HG03108 (cell line): ENCODE measurements at regions not wholly inside any gene's neighbourhood (a gene's known extent, or its start where the extent isn't known, plus 50 kb on each side); places are given as distances from the start of the nearest gene placed in this dataset.

ENCODE experiments used
- ATAC-seq: cut with Tn5 transposase; IDR thresholded peaks from one replicate; pipeline ENCODE4 v1.9.1; 2021; ENCODE audit warnings: moderate library complexity; ENCODE audit not compliant: unreplicated experiment

DNA sequence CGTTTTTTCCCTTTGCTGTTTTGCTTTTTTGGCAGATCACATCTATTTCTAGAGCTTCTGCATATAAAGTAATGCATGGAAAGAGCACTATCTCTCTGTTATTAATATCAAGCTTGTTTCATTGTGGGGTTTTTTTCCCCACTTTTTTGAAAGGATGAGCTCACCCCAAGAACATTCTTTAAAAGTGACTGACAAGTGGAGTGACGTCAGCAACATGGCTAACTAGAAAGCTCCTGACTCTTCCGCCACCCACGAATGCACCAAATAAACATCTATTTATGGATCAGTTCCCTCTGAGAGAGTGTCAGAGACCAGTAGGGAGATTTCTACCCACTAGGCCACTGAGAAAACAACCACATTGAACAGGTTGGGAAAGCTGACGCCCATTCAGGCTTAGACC lies 445.4 kb downstream of the GALC start:
- no peak for ATAC-seq

DNA sequence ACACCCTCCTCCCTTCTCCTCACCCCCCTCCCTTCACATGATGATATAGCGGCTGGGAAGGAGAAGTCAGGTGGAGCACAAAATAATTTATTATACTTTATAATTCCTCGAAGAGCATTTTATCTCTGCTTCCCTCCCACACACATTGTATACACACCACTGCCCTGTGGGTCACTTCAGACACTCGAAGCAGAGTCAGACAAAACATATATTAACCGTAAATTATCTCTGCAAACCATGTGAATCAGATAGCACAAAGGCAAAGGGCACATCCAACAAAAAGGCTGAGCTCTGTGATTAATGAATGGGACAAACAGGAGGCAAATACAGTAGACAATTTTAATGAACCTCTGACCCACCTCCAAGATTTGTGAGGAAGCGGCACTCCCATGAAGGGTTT lies 450.7 kb downstream of the GALC start:
- no peak for ATAC-seq

DNA sequence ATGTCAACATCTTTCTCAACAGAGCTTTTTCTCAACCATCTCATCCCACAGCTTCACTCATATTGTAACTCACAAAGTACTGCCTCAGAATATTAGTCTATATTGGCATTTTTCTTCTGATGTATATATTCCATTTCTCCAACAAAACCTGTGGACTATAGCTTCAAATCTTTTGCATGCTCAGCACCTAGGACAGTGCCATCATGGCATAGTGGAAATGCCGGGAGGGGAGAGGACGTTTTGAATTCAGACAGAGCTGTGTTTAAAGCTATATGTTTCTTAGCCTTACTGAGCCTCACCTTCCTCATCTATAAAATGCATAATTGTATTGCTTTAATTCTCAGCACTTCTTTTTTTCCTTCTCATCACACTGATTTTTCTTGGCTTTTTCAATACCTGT lies 452.6 kb downstream of the GALC start:
- no peak for ATAC-seq

DNA sequence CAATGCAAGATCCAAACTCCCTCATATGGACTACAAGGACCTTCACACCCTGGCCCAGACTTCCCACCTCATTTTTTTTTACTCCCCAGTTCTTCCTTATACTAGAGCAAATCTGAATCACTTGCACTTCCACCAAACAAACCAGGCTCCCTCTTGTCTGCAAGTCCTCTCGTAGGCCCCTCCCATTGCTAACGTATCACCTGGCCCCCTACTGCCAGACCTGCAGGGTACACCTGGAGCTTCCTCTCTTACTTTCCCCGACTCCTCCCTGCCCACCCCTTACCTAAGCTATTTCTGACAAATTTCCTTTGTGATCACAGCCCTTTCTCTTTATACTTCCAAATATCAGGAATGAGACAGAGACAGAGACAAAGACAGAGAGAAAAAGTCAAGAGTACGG lies 463.9 kb downstream of the GALC start:
- ATAC-seq, result no peak

DNA sequence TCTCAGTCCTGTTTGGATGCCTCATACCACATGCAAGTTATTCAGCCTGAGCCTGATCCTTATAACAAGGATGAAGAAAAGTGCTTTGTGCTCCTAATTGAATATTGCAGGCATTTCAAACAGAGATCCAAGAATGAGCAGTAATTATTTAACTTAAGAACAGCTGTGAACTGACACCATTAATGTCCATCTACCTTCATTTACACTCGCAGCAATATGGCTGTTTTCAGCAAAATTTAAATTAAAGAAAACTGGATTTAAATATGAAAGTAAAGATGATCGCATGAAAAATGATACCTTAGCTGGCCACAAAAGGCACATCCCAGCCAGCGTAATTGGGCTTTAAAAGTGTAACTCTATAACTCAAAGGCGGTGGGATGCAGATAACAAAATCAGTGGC lies 466.3 kb downstream of the GALC start:
- no peak for ATAC-seq

DNA sequence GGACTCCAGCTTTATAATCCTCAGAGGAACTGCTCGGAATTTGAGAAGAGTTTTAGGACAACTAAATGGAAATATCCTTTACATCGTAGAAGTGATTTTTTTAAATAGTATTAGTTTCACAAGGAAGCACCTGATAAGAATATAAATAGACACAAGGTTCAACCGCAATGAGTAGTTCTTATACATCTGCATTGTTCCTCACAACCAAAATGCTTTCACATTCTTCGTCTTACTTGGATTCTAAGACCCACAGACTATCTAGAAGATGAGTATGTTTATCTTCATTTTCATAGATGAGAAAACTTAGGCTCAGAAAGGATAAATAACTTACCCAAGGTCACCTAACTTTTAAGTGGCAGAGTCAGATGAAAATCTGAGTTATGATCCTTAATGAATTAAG lies 469.0 kb downstream of the GALC start:
- ATAC-seq, result no peak

DNA sequence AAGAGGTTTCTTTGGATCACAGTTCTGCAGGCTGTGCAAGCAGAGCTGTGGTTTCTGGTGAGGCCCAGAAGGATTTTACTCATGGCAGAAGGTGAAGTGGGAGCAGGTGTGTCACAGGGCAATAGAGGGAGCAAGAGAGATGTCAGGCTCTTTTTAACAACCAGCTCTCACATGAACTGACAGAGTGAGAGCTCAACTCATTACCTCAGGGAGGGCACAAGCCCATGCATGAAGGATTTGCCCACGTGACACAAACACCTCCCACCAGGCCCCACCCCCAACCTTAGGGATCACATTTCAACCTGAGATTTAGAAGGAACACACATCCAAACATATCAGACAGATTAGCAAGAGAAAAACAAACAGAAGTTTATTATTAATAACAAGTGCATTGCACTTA lies 470.4 kb downstream of the GALC start:
- no peak for ATAC-seq

DNA sequence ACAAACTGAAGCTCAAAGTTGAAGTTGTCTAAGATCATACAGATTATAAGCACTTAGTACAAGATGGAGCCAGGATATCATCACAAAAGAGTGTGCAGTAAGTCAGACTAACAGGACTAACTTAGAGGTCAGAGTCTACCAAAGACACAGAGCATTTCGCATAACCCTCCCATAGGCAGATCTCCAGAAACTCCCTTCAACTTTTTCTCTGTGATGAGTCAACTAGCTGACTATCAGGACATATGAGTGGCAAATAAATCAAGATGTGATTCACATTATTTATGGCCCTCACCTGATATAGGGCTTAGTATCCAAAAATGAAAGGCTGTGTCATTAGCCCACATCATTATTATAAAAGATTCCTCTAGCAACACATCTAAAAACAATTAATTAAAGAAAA lies 484.6 kb downstream of the GALC start:
- no peak for ATAC-seq

DNA sequence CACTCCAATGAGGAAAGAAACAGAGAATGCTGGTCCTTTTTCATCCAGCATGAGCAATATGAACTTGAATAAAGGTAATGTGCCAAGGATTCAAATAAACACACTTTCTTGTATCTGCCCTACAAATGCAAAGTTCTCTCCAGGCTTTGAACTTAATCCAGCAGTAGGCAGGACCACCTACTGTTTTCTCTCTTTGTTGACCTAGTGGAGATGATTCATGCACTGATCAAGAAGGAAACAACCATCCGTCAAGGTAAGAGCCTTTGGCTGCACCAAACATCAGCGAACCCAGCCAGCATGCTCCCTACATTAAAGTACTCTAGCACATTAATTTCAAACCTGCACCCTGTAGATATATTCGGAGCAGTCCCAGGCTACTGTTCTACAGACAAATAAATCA lies 489.3 kb downstream of the GALC start:
- ATAC-seq, result no peak

DNA sequence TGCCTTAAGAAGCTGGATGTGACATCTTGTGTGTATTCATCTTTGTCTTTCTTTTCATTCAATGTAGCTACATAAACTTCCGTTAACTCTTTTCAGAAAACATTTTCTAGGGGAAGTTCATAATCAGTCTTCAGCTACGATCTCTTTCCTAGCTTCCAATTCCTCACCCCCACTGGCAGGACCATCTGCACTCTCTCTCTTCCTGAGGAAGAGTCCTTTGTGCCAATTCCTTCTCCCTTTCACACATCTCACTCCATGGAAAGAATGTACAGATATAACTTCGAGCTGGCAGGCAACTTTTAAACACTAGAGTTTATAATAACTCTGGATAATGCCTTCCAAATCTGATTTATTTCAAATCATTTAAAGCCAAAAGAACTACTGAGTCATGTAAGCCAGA lies 495.7 kb downstream of the GALC start:
- ATAC-seq, result no peak

DNA sequence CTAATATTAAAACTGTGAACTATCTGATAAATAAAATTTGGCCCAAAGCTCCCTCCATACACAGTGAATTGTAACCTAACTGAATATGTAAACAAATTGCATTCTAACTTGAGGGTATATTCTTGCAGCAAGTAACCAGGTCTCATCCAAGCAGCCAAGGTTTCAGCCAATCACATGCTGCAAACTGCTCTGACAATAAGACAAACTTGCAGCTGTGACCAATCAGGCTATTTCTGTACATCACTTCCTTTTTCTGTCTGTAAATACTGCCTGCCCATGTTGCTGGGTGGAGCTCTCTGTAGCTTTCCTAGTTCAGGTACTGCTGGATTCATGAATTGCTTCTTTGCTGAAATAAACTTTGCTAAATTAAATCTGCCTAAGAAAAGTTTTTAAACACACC lies 499.0 kb downstream of the GALC start:
- no peak for ATAC-seq

DNA sequence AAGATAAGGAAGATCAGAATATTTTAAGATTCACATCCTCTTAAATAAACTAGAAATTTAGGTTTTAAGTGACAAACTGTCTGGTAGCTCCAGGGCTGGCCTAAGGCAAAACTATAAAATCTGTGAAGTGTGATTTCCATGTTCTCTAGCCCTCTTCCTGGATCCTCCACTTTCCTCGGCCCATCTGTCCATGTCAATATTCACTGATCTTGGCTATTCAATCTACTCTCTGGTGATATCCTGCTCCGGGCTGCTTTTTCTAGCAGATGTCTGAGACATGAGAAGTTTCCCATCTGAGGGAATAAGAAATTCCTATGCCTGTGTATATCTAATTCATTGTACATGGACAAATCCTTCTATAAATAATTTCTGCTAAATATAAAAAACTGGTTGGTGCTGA lies 500.4 kb downstream of the GALC start:
- ATAC-seq, result no peak

DNA sequence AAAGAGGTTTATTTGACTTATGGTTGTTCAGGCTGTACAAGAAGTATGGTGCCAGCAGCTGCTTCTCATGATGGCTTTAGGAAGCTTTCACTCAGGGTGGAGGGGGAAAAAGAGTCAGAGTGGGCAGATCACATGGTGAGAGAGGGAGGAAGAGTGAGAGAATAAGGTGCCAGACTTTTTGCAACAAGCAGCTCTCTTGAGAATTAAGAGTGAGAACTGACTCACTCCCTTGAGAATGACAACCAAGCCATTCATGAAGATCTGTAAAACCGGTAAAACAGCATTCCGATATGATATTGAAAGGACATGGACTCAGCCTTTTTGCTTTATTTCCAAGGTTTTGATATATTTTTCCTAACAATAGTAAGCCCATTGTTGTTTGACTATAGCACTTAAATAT lies 501.2 kb downstream of the GALC start:
- no peak for ATAC-seq

DNA sequence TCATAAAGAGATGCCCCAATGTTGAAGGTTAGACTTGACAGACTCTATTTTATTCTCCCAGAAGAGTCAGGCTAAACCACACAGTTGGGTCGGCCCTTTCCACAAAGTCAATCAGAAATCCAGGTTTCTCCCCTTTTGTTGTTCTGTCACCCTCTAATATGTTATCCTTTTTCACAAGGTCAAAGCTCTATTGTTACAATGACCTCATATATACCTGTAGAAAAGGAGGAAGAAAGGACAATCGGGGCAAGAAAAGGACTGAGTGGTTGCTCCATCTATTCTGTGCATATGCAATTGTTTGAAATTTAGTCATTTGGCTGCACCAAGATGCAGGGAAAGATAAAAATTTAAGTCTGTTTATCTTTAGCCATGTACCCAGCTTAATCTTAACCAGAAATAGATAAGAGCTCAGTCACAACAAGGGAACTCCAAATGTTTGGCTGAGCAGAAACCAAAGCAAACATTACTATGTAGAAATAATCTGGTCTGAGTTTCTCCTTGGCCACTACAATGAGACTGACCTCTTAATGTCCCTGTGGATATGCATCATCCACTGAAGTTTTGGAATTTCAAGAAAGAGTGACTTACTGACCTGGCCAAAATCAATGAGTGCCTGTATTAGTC lies 503.7 kb downstream of the GALC start:
- no peak for ATAC-seq

DNA sequence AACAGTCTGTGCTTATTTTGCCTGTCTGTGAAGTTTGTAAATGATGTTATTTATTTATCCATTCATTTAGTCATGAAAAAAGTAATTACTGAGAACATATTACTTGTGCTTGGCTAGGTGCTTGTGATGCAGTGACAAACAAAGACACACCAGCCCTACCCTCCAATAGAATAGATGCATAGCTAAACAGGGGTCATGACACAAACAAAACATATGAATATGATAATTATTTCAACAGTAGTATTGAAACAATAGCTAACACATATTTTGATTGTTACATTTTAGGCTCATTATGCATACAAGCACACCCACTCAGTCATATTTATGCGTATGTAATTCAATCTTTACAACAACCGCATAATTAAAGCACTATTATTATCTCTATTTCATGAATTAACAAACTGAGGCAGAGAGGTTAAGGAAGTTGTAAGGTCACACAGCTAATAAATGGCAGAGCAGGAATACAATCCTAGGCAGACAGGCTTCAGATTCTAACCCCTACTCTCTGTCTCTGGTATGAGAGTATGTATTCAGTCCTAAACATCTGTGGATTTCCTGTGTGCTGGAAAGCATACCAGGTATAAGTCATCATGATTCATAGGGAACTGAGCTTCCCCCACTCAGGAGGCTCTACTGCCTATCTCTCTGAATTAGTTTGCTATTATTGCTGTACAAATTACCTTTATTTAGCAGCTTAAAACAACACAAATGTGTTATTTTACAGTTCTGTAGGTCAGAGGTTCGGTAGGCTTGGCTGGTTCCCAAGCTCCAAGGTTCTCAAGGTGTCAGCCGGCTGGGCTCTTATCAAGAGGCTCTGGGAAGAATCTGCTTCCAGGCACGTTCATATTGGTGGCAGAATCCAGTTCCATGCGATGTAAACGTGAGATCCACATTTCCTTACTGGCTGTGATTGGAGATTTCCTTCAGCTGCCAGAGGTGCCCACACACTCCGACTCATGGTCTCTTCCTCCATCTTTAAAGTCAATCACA lies 509.4 kb downstream of the GALC start:
- no peak for ATAC-seq

DNA sequence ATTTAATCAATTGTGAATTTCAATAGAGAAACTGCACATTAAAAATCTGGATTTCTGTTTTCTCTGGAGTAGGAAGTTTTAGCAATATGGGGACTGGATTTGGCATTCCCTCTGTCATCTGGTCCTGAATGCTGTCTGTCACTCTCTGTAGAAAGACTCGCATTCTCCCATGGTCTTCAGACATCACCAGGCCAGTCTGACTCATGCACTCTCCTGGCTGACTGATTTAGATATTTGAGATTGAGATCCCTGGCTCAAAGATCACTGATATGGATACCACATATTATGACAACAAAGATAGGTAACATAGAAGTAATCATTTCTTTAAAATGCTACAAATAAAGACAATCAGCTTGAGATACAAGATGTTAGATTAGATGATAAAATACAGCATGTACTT lies 524.5 kb downstream of the GALC start:
- ATAC-seq, result no peak

DNA sequence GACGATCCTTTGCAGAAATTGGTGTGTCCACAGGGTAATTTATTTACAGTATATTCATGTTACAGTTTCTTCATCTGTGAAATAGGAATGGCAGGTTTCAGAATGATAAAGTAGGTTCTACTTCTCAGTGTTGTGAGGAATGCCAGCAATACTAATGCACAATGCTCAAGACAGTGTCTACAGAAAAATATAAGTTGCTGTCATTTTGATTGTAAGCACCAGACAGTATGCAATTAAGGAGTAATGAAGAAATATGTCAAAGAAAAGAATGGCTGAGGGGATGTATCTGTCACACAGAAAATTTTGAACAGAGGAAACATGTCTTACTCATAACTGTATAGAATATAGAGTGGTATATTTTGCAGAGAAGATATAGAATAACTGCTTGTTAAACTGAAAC lies 525.4 kb downstream of the GALC start:
- ATAC-seq, result no peak

DNA sequence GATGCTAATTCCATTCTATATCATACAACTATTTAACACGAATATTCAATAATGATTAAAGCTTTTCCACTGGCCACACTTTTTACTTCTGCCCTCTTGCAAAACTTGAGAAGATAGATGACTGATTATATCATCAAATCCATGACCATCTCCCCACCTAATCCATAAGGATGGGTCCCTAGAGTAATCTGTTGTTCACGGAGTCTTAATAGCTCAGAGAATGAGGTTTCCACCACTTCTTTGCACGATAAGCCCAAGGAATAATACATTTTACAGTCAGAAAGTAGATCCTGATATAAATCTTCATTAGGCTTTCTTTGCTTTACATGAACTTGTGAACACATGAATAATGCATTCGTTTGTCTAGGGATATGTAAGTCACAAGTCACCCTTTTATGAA lies 527.2 kb downstream of the GALC start:
- ATAC-seq, result no peak

DNA sequence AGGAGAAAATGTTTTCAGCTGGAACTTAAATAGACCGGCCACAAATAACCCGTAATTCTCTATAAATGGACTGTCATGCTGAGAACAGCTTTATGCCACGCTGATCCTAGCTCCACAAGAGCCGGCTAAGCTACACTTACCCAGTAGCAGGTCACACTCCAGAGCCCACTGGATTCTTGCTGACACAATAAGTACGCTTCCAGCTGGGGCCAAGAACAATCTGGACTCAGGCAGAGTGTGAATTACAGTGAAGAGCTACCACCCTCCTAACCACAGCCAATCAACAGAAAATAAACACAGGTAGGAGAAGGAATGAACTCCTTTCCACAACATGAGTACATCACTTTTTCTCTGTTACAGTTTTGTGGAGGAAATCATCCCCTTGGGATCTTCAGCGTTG lies 531.3 kb downstream of the GALC start:
- ATAC-seq, result no peak

DNA sequence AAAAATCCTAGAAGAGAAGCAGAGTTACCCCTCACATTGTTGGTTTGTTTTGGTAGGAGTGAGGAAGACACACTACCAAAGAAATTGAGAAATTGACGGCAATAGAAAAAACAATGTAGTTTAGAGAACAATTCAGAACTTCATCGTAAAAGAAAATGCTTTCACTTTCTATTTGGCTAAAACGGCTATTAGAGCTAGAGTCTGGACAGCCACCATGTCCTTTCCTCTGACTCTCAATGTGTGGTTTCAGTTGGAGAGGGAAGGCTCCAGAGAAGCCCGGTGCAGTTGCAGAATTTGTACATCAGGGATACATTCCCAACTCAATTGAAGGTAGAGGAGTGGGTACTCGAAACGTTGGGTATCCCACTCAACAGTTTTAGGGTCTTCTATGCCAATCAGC lies 535.3 kb downstream of the GALC start:
- ATAC-seq, result no peak

DNA sequence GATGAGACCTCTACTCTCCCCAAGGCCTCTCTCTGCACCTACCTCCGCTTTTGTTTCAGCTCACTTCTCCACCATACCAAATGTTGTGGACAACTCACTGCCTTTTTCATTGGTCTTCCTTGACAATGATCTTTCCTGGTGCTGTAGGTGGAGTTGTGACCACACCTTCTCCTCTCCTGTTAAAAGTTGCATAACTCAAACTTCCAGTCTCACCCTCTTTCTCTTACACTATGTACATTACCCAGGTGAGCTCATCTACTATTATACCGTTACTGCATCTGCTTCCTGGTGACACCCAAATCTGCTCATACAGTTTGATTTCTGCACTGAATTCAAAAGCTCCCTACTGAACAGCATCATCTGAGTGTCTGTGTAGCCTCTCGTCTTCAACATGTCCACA lies 542.8 kb downstream of the GALC start:
- ATAC-seq, result no peak

DNA sequence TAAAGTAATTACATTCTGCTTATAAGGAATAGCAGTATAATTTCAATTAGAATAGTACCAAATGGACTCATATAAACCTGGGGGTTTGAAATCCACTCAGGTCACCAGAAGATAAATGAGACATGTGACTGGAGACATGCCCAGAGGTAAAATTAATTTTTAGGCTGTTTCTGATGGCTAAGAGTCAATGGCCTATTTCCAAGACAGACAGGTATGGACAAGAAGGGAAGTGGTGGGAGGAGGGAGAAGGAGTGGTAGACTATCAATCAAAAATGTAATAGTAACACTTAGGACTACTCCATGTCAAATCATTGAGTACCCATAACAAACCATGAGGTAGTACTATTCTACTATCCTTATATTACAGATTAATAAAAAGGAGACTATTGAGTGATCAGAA lies 544.0 kb downstream of the GALC start:
- no peak for ATAC-seq

DNA sequence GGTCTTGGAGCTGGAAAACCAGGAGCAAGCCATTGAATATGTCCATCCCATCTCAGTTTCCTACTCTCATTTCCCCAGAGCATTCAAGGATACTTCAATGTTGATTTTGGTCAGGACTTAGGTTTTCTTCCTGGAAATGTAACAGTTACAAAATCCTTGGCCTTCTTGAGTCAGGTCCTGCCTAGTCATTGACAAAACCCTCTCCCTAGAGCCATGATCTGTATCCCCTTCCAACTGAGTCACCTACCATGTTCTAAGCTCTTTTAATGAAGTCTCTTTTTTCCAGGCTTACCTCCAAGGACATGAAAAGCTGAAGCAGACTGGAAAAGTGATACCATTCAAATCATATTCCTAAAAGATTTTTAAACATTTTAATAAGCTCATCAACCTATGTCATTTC lies 549.2 kb downstream of the GALC start:
- ATAC-seq, result no peak
